Upper lobe of left lung (tissue), 6 donors: ENCODE measurements at regions not wholly inside any gene's neighbourhood (a gene's known extent, or its start where the extent isn't known, plus 50 kb on each side); places are given as distances from the start of the nearest gene placed in this dataset.
"Not testable (repeated sequence)": the region's sequence is repeated elsewhere in the genome, so short reads cannot be mapped to it uniquely, and the experiment has no call there.

ENCODE experiments used
- ATAC-seq, 2 donors: fragments of 200-7000 bp; cut with Tn5 transposase; one replicate each; pipeline ENCODE4 v1.9.1; 2022; ENCODE audit warnings: mild to moderate bottlenecking in 2 of 2, moderate library complexity in 2 of 2; ENCODE audit not compliant: low FRiP score in 2 of 2
- DNase-seq, 2 donors: peaks; one replicate each; pipeline ENCODE4 v3.0.0-alpha.2; 2019 to 2020
- H3K27ac ChIP-seq, 4 donors: fragments of 200-600 bp; sonication (generic); one replicate each; pipeline ENCODE4 v1.5.1; 2016 to 2019
- H3K27me3 ChIP-seq, 4 donors: fragments of 200-600 bp; sonication (generic); one replicate each; pipeline ENCODE4 v1.5.1; 2017 to 2019
- H3K36me3 ChIP-seq, 4 donors: fragments of 200-600 bp; sonication (generic); one replicate each; pipeline ENCODE4 v1.5.1; 2016 to 2019
- H3K4me1 ChIP-seq, 4 donors: fragments of 200-600 bp; sonication (generic); one replicate each; pipeline ENCODE4 v1.5.1; 2018 to 2019
- H3K4me3 ChIP-seq, 4 donors: fragments of 200-600 bp; sonication (generic); one replicate each; pipeline ENCODE4 v1.5.1; 2017 to 2019; ENCODE audit warnings: mild to moderate bottlenecking in 2 of 4, moderate library complexity in 1 of 4
- H3K9me3 ChIP-seq, 4 donors: fragments of 200-600 bp; sonication (generic); one replicate each; pipeline ENCODE4 v1.5.1; 2018 to 2019
- CTCF ChIP-seq, 6 experiments: fragments of 450-650 bp in 4 of 6; fragments of 200-600 bp in 2 of 6; sonication (generic) in 2 of 6; IDR thresholded peaks; one replicate each; pipeline ENCODE4 v1.5.1; 2016 to 2019; ENCODE audit warnings: antibody characterized with exemption in 6 of 6
- EP300 ChIP-seq, 4 donors: sonication (generic); formaldehyde crosslinking; IDR thresholded peaks; one replicate each; pipeline ENCODE4 v1.5.1; 2017; ENCODE audit warnings: antibody characterized with exemption in 4 of 4, control low read depth in 2 of 4
- POLR2A ChIP-seq, 4 donors: fragments of 450-650 bp; IDR thresholded peaks; one replicate each; pipeline ENCODE4 v1.5.1; 2016 to 2017; ENCODE audit warnings: antibody characterized with exemption in 4 of 4, mild to moderate bottlenecking in 2 of 4
- POLR2AphosphoS5 ChIP-seq, 2 donors: sonication (generic); formaldehyde crosslinking; IDR thresholded peaks; one replicate each; pipeline ENCODE4 v1.5.1; 2017; ENCODE audit warnings: antibody characterized with exemption in 2 of 2
- WGBS, 2 donors: methylation state at CpG; one replicate each; pipeline ENCODE4 v1.1.5; 2017 to 2018; 5-methylcytosine and 5-hydroxymethylcytosine counted together
- donor health status: DM: no; HTN: no; CAD: no; lungs with moderate emphysema.
- donor health status: DM: no; HTN: yes; CAD: no; lungs with severe emphysema.

GRCh38 chr10:133013463-133013862 lies 71.1 kb upstream of the CFAP46 start:
- ATAC-seq: peak; percentile 62 to 67
- peak overlapping the region; percentile 64 to 86 (median 78) for H3K27ac ChIP-seq
- WGBS, 2 donors: 35 to 49% methylated on average over 18 of the region's 18 CpGs

GRCh38 chr10:133012573-133013359 lies 70.4 kb upstream of the CFAP46 start:
- TF ChIP-seq POLR2AphosphoS5 (IDR thresholded peaks at IDR 0.05) (no peak), EP300 (IDR thresholded peaks at IDR 0.05) (peak in 1 of 4 donors; percentile 30), CTCF (IDR thresholded peaks at IDR 0.05) (no peak), POLR2A (IDR thresholded peaks at IDR 0.05) (peak in 1 of 4 donors; percentile 40)
- Histone ChIP-seq H3K27me3 (no peaks in the 10 kb centered on the region), H3K4me3 (peak overlapping the region in 1 of 4 donors; percentile 2), H3K4me1 (peaks cover 5 to 24% (median 21%) of the 10 kb centered on the region in 4 donors), H3K27ac (peak overlapping the region; percentile 64 to 86 (median 78)), H3K9me3 (no peaks in the 10 kb centered on the region), H3K36me3 (no peaks in the 10 kb centered on the region)
- WGBS, 2 donors: 90 to 91% methylated on average over 33 to 57 of the region's 58 CpGs
- DNase-seq (peak; percentile 75 to 85), ATAC-seq (peak in 1 of 2 donors; percentile 57)

More at GRCh38 chr10:133013463-133013862, 71.1 kb upstream of the CFAP46 start:
- peak; percentile 83 to 88 for DNase-seq
- Histone ChIP-seq H3K4me1 (peaks cover 5 to 22% (median 20%) of the 10 kb centered on the region in 4 donors), H3K36me3 (no peaks in the 10 kb centered on the region), H3K27me3 (no peaks in the 10 kb centered on the region), H3K9me3 (no peaks in the 10 kb centered on the region), H3K4me3 (no peak overlapping the region)
- TF ChIP-seq POLR2AphosphoS5 (IDR thresholded peaks at IDR 0.05) (no peak), CTCF (IDR thresholded peaks at IDR 0.05) (no peak), EP300 (IDR thresholded peaks at IDR 0.05) (no peak), POLR2A (IDR thresholded peaks at IDR 0.05) (no peak)

- Histone ChIP-seq H3K4me3 (no peak overlapping the region), H3K4me1 (peaks cover 5 to 24% (median 21%) of the 10 kb centered on the region in 4 donors), H3K27me3 (no peaks in the 10 kb centered on the region), H3K9me3 (no peaks in the 10 kb centered on the region), H3K36me3 (no peaks in the 10 kb centered on the region), H3K27ac (peak overlapping the region in 2 of 4 donors; percentile 77 to 86)
- ATAC-seq (no peak), DNase-seq (no peak)
- 88 to 90% methylated on average over 7 to 10 of the region's 10 CpGs for WGBS, 2 donors
- TF ChIP-seq POLR2A (IDR thresholded peaks at IDR 0.05) (no peak), EP300 (IDR thresholded peaks at IDR 0.05) (no peak), CTCF (IDR thresholded peaks at IDR 0.05) (no peak), POLR2AphosphoS5 (IDR thresholded peaks at IDR 0.05) (no peak)
These were observed 69.5 kb upstream of the CFAP46 start for GRCh38 chr10:133011882-133012281.

- not testable (repeated sequence) for H3K9me3 ChIP-seq, H3K4me3 ChIP-seq, ATAC-seq, H3K27ac ChIP-seq, H3K36me3 ChIP-seq, H3K27me3 ChIP-seq, DNase-seq
- WGBS, 2 donors: 80 to 82% methylated on average over 9 of the region's 9 CpGs
- H3K4me1 ChIP-seq: peaks cover 5 to 24% (median 21%) of the 10 kb centered on the region in 4 donors
These were observed 69.0 kb upstream of the CFAP46 start for GRCh38 chr10:133011393-133011792.

GRCh38 chr10:133010843-133011179 lies 68.4 kb upstream of the CFAP46 start:
- peak overlapping the region in 1 of 4 donors; percentile 37 for H3K4me3 ChIP-seq
- H3K9me3 ChIP-seq, H3K27ac ChIP-seq, H3K36me3 ChIP-seq, ATAC-seq, DNase-seq, H3K27me3 ChIP-seq: not testable (repeated sequence)
- peaks cover 5 to 24% (median 21%) of the 10 kb centered on the region in 4 donors for H3K4me1 ChIP-seq
- 86 to 91% methylated on average over 6 of the region's 6 CpGs for WGBS, 2 donors
